Lower lobe of right lung (tissue), 2 donors: ENCODE measurements at regions not wholly inside any gene's neighbourhood (a gene's known extent, or its start where the extent isn't known, plus 50 kb on each side); places are given as distances from the start of the nearest gene placed in this dataset.

Source experiments
- ATAC-seq, 2 donors: fragments of 200-7000 bp; cut with Tn5 transposase; one replicate each; pipeline ENCODE4 v1.9.1; 2020 to 2022; ENCODE audit warnings: mild to moderate bottlenecking in 2 of 2, moderate library complexity in 2 of 2
- DNase-seq: peaks from one replicate; pipeline ENCODE4 v3.0.0-alpha.2; 2020
- H3K27ac ChIP-seq: fragments of 200-600 bp; one replicate; pipeline ENCODE4 v1.8.0; 2022
- H3K27me3 ChIP-seq: fragments of 200-600 bp; one replicate; pipeline ENCODE4 v1.8.0; 2022; ENCODE audit warnings: low read depth
- H3K36me3 ChIP-seq: fragments of 200-600 bp; one replicate; pipeline ENCODE4 v1.8.0; 2022; ENCODE audit warnings: mild to moderate bottlenecking
- H3K4me1 ChIP-seq: fragments of 200-600 bp; one replicate; pipeline ENCODE4 v1.8.0; 2022
- H3K4me3 ChIP-seq: fragments of 200-600 bp; one replicate; pipeline ENCODE4 v1.8.0; 2022; ENCODE audit warnings: mild to moderate bottlenecking
- H3K9me3 ChIP-seq: fragments of 200-600 bp; one replicate; pipeline ENCODE4 v1.8.0; 2022
- CTCF ChIP-seq: fragments of 200-600 bp; IDR thresholded peaks from one replicate; pipeline ENCODE4 v1.8.0; 2022; ENCODE audit warnings: antibody characterized with exemption, mild to moderate bottlenecking
- intact Hi-C: fragments of 100-400 bp; cut with DNase I; formaldehyde crosslinking; loops from one replicate; pipeline ENCODE4 v1.11.0; 2022
- donor health status: DM: no; HTN: yes; CAD: no; lungs with severe emphysema.

- Histone ChIP-seq H3K4me3 (no peak overlapping the region), H3K27me3 (no peaks in the 10 kb centered on the region), H3K27ac (no peak overlapping the region), H3K36me3 (no peaks in the 10 kb centered on the region), H3K4me1 (no peaks in the 10 kb centered on the region), H3K9me3 (no peaks in the 10 kb centered on the region)
- DNase-seq (no peak), ATAC-seq (no peak)
- intact Hi-C loops, result no loop called here
- no peak for TF ChIP-seq CTCF
Measured at GRCh38 chr1:30452170-30452569, 271.2 kb downstream of the MATN1 start.

DNA sequence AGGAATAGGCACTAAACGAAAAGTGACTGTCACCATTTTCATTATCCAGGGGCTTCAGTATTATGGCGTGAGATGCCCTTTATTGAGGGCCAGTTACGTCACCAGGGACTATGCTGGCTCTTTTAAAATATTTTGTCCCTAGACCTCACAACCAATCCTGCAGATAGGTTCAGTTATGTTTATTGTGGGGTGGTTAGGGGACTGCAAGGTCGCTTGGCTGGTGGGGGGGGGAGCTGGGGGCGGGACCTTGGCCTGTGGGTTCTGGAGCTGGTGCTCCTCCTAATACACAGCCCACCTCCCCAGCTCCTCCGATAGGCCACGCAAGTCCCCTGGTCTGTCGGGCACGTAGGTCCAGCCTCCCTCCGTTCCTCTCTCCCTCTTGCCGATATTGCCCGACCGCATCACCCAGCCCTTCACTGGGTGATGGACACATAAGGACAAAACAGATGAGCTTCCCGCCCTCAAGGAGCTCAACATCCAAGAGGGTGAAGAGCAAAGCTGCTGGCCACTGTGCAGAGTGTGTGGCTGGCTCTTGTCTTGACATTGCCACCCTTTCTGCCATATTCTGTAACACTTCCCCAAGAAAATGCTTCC, 271.8 kb downstream of the MATN1 start:
- DNase-seq (no peak), ATAC-seq (no peak)
- Histone ChIP-seq H3K27ac (no peak overlapping the region), H3K4me3 (no peak overlapping the region), H3K4me1 (no peaks in the 10 kb centered on the region), H3K9me3 (no peaks in the 10 kb centered on the region), H3K36me3 (no peaks in the 10 kb centered on the region), H3K27me3 (no peaks in the 10 kb centered on the region)
- no peak for TF ChIP-seq CTCF
- intact Hi-C loops, result no loop called here

- no peak for TF ChIP-seq CTCF
- H3K27me3 ChIP-seq, result no peaks in the 10 kb centered on the region
- H3K9me3 ChIP-seq, result no peaks in the 10 kb centered on the region
- DNase-seq (no peak), ATAC-seq (no peak)
- intact Hi-C loops, result no loop called here
- no peaks in the 10 kb centered on the region for H3K36me3 ChIP-seq
- H3K27ac ChIP-seq, result no peak overlapping the region
- no peak overlapping the region for H3K4me3 ChIP-seq
- no peaks in the 10 kb centered on the region for H3K4me1 ChIP-seq
Measured at GRCh38 chr1:30450818-30451233, 272.6 kb downstream of the MATN1 start.

DNA sequence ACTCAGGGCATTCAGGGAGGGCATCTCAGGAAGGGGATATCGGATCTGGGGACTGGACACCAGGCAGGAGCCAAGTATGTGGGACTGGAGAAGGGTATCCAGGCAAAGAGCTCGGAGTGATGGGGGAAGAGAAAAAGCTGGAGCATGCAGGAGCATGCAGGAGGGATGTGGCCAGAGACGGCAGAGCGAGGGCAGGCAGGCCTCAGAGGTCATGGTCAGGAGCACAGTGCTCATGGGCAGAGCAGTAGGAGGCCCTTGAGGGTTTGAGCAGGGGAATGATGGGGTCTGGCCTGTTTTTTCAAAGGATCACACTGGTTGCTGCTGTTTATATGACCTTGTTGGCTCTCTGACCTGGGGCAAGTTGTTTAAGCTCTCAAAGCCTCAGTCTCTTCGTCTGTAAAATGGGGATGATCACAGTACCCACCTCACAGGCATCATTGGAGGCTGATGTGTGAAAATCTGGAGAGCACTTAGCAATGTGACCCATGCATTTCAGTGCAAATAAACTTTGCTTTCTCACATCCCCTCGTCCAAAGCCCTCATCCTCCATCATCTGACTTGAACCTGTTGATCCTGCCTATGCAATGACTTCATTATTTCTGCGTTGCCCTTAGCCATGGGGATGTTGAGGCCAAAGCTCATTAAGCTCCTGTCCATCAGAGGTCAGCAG, 273.1 kb downstream of the MATN1 start:
- H3K36me3 ChIP-seq, result no peaks in the 10 kb centered on the region
- no peak overlapping the region for H3K27ac ChIP-seq
- no peak overlapping the region for H3K4me3 ChIP-seq
- H3K27me3 ChIP-seq, result no peaks in the 10 kb centered on the region
- no peak for ATAC-seq
- no peak for TF ChIP-seq CTCF
- H3K9me3 ChIP-seq, result no peaks in the 10 kb centered on the region
- no peak for DNase-seq
- intact Hi-C loops, result no loop called here
- H3K4me1 ChIP-seq, result no peaks in the 10 kb centered on the region

GRCh38 chr1:30449428-30450147, 273.8 kb downstream of the MATN1 start:
- ATAC-seq, result no peak
- no peak for TF ChIP-seq CTCF
- H3K36me3 ChIP-seq, result no peaks in the 10 kb centered on the region
- no peaks in the 10 kb centered on the region for H3K4me1 ChIP-seq
- H3K9me3 ChIP-seq, result no peaks in the 10 kb centered on the region
- H3K27me3 ChIP-seq, result no peaks in the 10 kb centered on the region
- no peak overlapping the region for H3K4me3 ChIP-seq
- no peak overlapping the region for H3K27ac ChIP-seq
- intact Hi-C loops, result no loop called here
- no peak for DNase-seq
